IMR-90 (cell line): ENCODE measurements at regions not wholly inside any gene's neighbourhood (a gene's known extent, or its start where the extent isn't known, plus 50 kb on each side); places are given as distances from the start of the nearest gene placed in this dataset.

ENCODE experiments used
- ATAC-seq: fragments of 200-7000 bp; cut with Tn5 transposase; 2 replicates; pipeline ENCODE4 v1.9.1; 2020; ENCODE audit warnings: low read depth, mild to moderate bottlenecking, moderate library complexity
- BruUV-seq: library from RNA; stranded (reverse); fragments of 400-500 nt; replicated peaks from 2 replicates; lab custom pipeline; 2021; lab: Mats Ljungman, UMichigan
- CTCF ChIA-PET: fragments of 300-600 bp; formaldehyde crosslinking; extraction: SDS; loops from one replicate; lab custom pipeline; 2021; ENCODE audit warnings: antibody characterized with exemption; lab: Yijun Ruan, JAX
- POLR2A ChIA-PET: fragments of 300-600 bp; sonication (Branson Sonifier 250); formaldehyde crosslinking; loops from one replicate; lab custom pipeline; 2022; ENCODE audit warnings: antibody characterized with exemption; ENCODE audit not compliant: unreplicated experiment; lab: Charles Lee
- DNase-seq: peaks from one replicate; pipeline ENCODE4 v3.0.0; 2013
- H2AFZ ChIP-seq: replicated peaks from 2 replicates; pipeline ENCODE3; 2013; ENCODE audit warnings: low read length, mild to moderate bottlenecking; ENCODE audit not compliant: poor library complexity
- H2AK5ac ChIP-seq: 2 replicates; pipeline ENCODE4 v1.6.1; 2013; ENCODE audit warnings: low read depth, low read length, inconsistent platforms
- H2AK9ac ChIP-seq: replicated peaks from 2 replicates; pipeline ENCODE3; 2013; ENCODE audit warnings: mild to moderate bottlenecking, low read depth, low read length, moderate library complexity; ENCODE audit not compliant: poor library complexity
- H2BK120ac ChIP-seq: 2 replicates; pipeline ENCODE4 v1.6.1; 2013; ENCODE audit warnings: low read depth, low read length, inconsistent platforms
- H2BK15ac ChIP-seq: 3 replicates; pipeline ENCODE4 v1.6.1; 2013; ENCODE audit warnings: low read depth, low read length, inconsistent platforms
- H2BK20ac ChIP-seq: 2 replicates; pipeline ENCODE4 v1.6.1; 2013; ENCODE audit warnings: low read depth, mild to moderate bottlenecking, inconsistent platforms, low read length, moderate library complexity
- H2BK5ac ChIP-seq: 2 replicates; pipeline ENCODE4 v1.6.1; 2013; ENCODE audit warnings: mild to moderate bottlenecking, low read depth, low read length, inconsistent platforms; ENCODE audit not compliant: poor library complexity, severe bottlenecking
- H3K14ac ChIP-seq: replicated peaks from 2 replicates; pipeline ENCODE4 v1.6.1; 2013; ENCODE audit warnings: low read depth, low read length, inconsistent platforms
- H3K18ac ChIP-seq: 2 replicates; pipeline ENCODE4 v1.6.1; 2013; ENCODE audit warnings: low read depth, low read length, control low read depth
- H3K23ac ChIP-seq: 2 replicates; pipeline ENCODE4 v1.6.1; 2013; ENCODE audit warnings: low read depth, low read length, inconsistent platforms
- H3K27ac ChIP-seq: 2 replicates; pipeline ENCODE4 v1.5.1; 2013; ENCODE audit warnings: mild to moderate bottlenecking, control low read depth, low read length; ENCODE audit not compliant: insufficient read depth
- H3K27me3 ChIP-seq: 2 replicates; pipeline ENCODE4 v1.6.1; 2013; ENCODE audit warnings: low read length; ENCODE audit not compliant: control insufficient read depth, insufficient read depth
- H3K36me3 ChIP-seq: 2 replicates; pipeline ENCODE4 v1.6.1; 2013; ENCODE audit warnings: low read length, mixed read lengths; ENCODE audit not compliant: control insufficient read depth, insufficient read depth
- H3K4ac ChIP-seq: 2 replicates; pipeline ENCODE4 v1.6.1; 2013; ENCODE audit warnings: low read depth, low read length, inconsistent platforms
- H3K4me1 ChIP-seq: 2 replicates; pipeline ENCODE4 v1.6.1; 2013; ENCODE audit warnings: low read length, mixed read lengths; ENCODE audit not compliant: control insufficient read depth, insufficient read depth
- H3K4me2 ChIP-seq: 2 replicates; pipeline ENCODE4 v1.6.1; 2013; ENCODE audit warnings: low read depth, mild to moderate bottlenecking, control low read depth, low read length, moderate library complexity
- H3K4me3 ChIP-seq: 2 replicates; pipeline ENCODE4 v1.5.1; 2013; ENCODE audit warnings: low read depth, mild to moderate bottlenecking, control low read depth, low read length, moderate library complexity; ENCODE audit not compliant: insufficient read depth
- H3K56ac ChIP-seq: 2 replicates; pipeline ENCODE4 v1.6.1; 2013; ENCODE audit warnings: low read length, inconsistent platforms; ENCODE audit not compliant: insufficient read depth; ENCODE audit errors: extremely low read depth
- H3K79me1 ChIP-seq, 2 experiments: 2 replicates each; pipeline ENCODE4 v1.6.1; 2013; ENCODE audit warnings: low read length in 2 of 2, inconsistent platforms in 1 of 2, low read depth in 1 of 2
- H3K9ac ChIP-seq: 2 replicates; pipeline ENCODE4 v1.6.1; 2013; ENCODE audit warnings: low read depth, low read length, control low read depth
- H3K9me1 ChIP-seq: 2 replicates; pipeline ENCODE4 v1.6.1; 2013; ENCODE audit warnings: low read length, inconsistent platforms; ENCODE audit not compliant: insufficient read depth
- H3K9me3 ChIP-seq: 2 replicates; pipeline ENCODE4 v1.6.1; 2013; ENCODE audit warnings: low read length; ENCODE audit not compliant: control insufficient read depth, insufficient read depth
- H4K20me1 ChIP-seq: 2 replicates; pipeline ENCODE4 v1.6.1; 2013; ENCODE audit warnings: low read length, inconsistent platforms; ENCODE audit not compliant: insufficient read depth
- H4K5ac ChIP-seq: 2 replicates; pipeline ENCODE4 v1.6.1; 2013; ENCODE audit warnings: mild to moderate bottlenecking, low read depth, low read length, control low read depth
- H4K8ac ChIP-seq, 2 experiments: 2 replicates each; pipeline ENCODE4 v1.6.1; 2013; ENCODE audit warnings: low read depth in 2 of 2, low read length in 2 of 2, control low read depth in 1 of 2, inconsistent platforms in 1 of 2
- H4K91ac ChIP-seq: 2 replicates; pipeline ENCODE4 v1.6.1; 2013; ENCODE audit warnings: low read depth, low read length, inconsistent platforms; ENCODE audit not compliant: insufficient read depth
- MAFK ChIP-seq: IDR thresholded peaks from 2 replicates; pipeline ENCODE4 v1.6.1; 2012; ENCODE audit warnings: low read depth, low read length, improper control_type of control experiment
- MAZ ChIP-seq: IDR thresholded peaks from 2 replicates; pipeline ENCODE4 v1.6.1; 2012; ENCODE audit warnings: low read depth, mild to moderate bottlenecking, low read length, improper control_type of control experiment, moderate library complexity, borderline replicate concordance
- NFE2L2 ChIP-seq: fragments of 150-350 bp; IDR thresholded peaks from 2 replicates; pipeline ENCODE4 v1.6.1; 2016; ENCODE audit warnings: low read depth, mild to moderate bottlenecking, low read length
- RAD21 ChIP-seq: IDR thresholded peaks from 2 replicates; pipeline ENCODE4 v1.6.1; 2012; ENCODE audit warnings: low read length, improper control_type of control experiment
- RCOR1 ChIP-seq: IDR thresholded peaks from 2 replicates; pipeline ENCODE4 v1.6.1; 2012; ENCODE audit warnings: mild to moderate bottlenecking, low read length, improper control_type of control experiment; ENCODE audit not compliant: insufficient replicate concordance
- SMC3 ChIP-seq: fragments of 150-350 bp; IDR thresholded peaks from 2 replicates; pipeline ENCODE4 v1.6.1; 2016; ENCODE audit warnings: low read depth, mild to moderate bottlenecking, antibody characterized with exemption, low read length, moderate library complexity
- WGBS, 2 experiments: methylation state at CpG; one replicate each; pipeline versions ENCODE4 v1.1.5 to v1.1.7; 2013; ENCODE audit warnings: missing lambda C conversion rate in 2 of 2; ENCODE audit not compliant: insufficient read length in 1 of 2; ENCODE audit errors: extremely low coverage in 2 of 2; 5-methylcytosine and 5-hydroxymethylcytosine counted together
- dilution Hi-C: fragments of 300-500 bp; cut with HindIII; formaldehyde crosslinking; loops from one replicate; pipeline ENCODE4 v1.14.3; 2018; ENCODE audit warnings: low sequenced_read_pairs; ENCODE audit not compliant: unreplicated experiment
- in situ Hi-C: fragments of 300-500 bp; cut with MboI; formaldehyde crosslinking; loops from 3 replicates; pipeline ENCODE4 v1.14.3; 2019; ENCODE audit warnings: low sequenced_read_pairs, inconsistent platforms, mixed read lengths
- intact Hi-C: fragments of 100-400 bp; cut with micrococcal nuclease; formaldehyde crosslinking; loops from 2 replicates; pipeline ENCODE4 v1.10.0; 2022
- TF ChIP-seq, protein P1 (sequence below): fragments of 150-350 bp; IDR thresholded peaks from 2 replicates; pipeline ENCODE4 v1.6.1; 2016; ENCODE audit warnings: low read depth, mild to moderate bottlenecking, low read length, moderate library complexity, borderline replicate concordance

DNA sequence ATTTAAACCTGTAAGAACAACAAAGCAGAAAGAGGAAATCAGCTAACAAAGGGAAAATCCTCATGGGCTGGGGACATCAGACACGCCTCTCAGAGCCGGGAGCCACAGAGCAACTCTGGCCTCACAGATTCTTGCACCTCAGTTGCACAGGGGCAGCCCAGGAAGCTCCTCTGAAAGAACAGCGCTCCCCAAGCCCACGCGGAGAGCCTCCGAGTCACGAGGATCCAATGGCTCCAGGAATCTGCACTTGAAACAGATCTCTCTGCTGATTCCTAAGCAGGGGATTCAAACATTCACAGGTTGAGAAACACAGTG lies 213.2 kb upstream of the MGMT start:
- dilution Hi-C loops, result no loop called here
- H3K27ac ChIP-seq, result no peak overlapping the region

More for the DNA sequence above, 213.2 kb upstream of the MGMT start:
- H3K9me1 ChIP-seq, result no peaks in the 10 kb centered on the region
- BruUV-seq, result no TSS peak
- H2AK9ac ChIP-seq, result no peak overlapping the region
- H2AK5ac ChIP-seq, result no peak overlapping the region
- H3K9me3 ChIP-seq, result peaks cover 13% of the 10 kb centered on the region
- in situ Hi-C loops, result no loop called here
- no peak overlapping the region for H3K9ac ChIP-seq
- H3K14ac ChIP-seq, result no peak overlapping the region
- CTCF ChIA-PET, result interaction anchor here (0.7 kb wide), 1 partner anchor 405 kb away, joined by 3 read pairs; no protein-coding TSS in a partner anchor
- H3K56ac ChIP-seq, result no peak overlapping the region
- POLR2A ChIA-PET, result no interaction called here
- 78% methylated on average over 5 of the region's 7 CpGs; no CpG with 5 or more reads in 1 of the 2 experiments for WGBS, 2 experiments
- DNase-seq (no peak), ATAC-seq (no peak)
- H2BK15ac ChIP-seq, result no peak overlapping the region
- TF ChIP-seq MAFK (no peak), RCOR1 (no peak), MAZ (no peak), RAD21 (no peak), NFE2L2 (no peak), SMC3 (no peak)
- TF ChIP-seq, protein P1, sequence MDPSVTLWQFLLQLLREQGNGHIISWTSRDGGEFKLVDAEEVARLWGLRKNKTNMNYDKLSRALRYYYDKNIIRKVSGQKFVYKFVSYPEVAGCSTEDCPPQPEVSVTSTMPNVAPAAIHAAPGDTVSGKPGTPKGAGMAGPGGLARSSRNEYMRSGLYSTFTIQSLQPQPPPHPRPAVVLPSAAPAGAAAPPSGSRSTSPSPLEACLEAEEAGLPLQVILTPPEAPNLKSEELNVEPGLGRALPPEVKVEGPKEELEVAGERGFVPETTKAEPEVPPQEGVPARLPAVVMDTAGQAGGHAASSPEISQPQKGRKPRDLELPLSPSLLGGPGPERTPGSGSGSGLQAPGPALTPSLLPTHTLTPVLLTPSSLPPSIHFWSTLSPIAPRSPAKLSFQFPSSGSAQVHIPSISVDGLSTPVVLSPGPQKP, result no peak
- H3K23ac ChIP-seq, result no peak overlapping the region
- no peak overlapping the region for H3K4me2 ChIP-seq
- no peak overlapping the region for H2BK20ac ChIP-seq
- intact Hi-C loops, result no loop called here
- no peaks in the 10 kb centered on the region for H3K27me3 ChIP-seq
- H3K18ac ChIP-seq, result no peak overlapping the region
- H2BK5ac ChIP-seq, result no peak overlapping the region
- no peak overlapping the region for H3K4me3 ChIP-seq
- H3K36me3 ChIP-seq, result no peaks in the 10 kb centered on the region
- H2AFZ ChIP-seq, result no peak overlapping the region
- H2BK120ac ChIP-seq, result no peak overlapping the region
- H4K5ac ChIP-seq, result no peak overlapping the region
- H3K79me1 ChIP-seq, result no peaks in the 10 kb centered on the region
- no peak overlapping the region for H3K4ac ChIP-seq
- H4K91ac ChIP-seq, result no peak overlapping the region
- no peaks in the 10 kb centered on the region for H4K20me1 ChIP-seq
- no peaks in the 10 kb centered on the region; the same call in 1 of the 2 replicates for H3K4me1 ChIP-seq
- no peak overlapping the region for H4K8ac ChIP-seq
